ENCODE measurements at regions not wholly inside any gene's neighbourhood (a gene's known extent, or its start where the extent isn't known, plus 50 kb on each side); places are given as distances from the start of the nearest gene placed in this dataset.

- H3K4me2 ChIP-seq, result peak overlapping the region; percentile 29; the same call in 1 of the 2 replicates
- no peaks in the 10 kb centered on the region for H3K9me3 ChIP-seq (ENCODE audit: insufficient read depth, low read depth)
- H3K4me3 ChIP-seq, result no peak overlapping the region
- H3K79me2 ChIP-seq (ENCODE audit: low read depth), result no peaks in the 10 kb centered on the region
- no peaks in the 10 kb centered on the region for H3K9me2 ChIP-seq (ENCODE audit: insufficient read depth)
- H3K27me3 ChIP-seq (ENCODE audit: insufficient read depth, low read depth), result no peaks in the 10 kb centered on the region
- ChIA-PET POLR2A (ENCODE audit: unreplicated experiment) (interaction anchor here (0.6 kb wide), 1 partner anchor 263 kb away, joined by 7 read pairs; no protein-coding TSS in a partner anchor), CTCF (interaction anchor here (0.5 kb wide), 1 partner anchor 395 kb away, joined by 3 read pairs; no protein-coding TSS in a partner anchor)
- peak overlapping the region; percentile 56; the same call in 1 of the 2 replicates for H3K27ac ChIP-seq
- intact Hi-C loops (cut with micrococcal nuclease; ENCODE audit: unreplicated experiment), result no loop called here
- peak; percentile 2 to 79 for DNase-seq
- H2AFZ ChIP-seq, result peak overlapping the region; percentile 22; the same call in 1 of the 2 replicates
- no TSS peak for BruUV-seq (replicated peaks)
- TF ChIP-seq CTCF (conservative IDR thresholded peaks at IDR 0.05) (no peak), EZH2 (IDR thresholded peaks at IDR 0.05; ENCODE audit: low read depth) (no peak)
- H3K4me1 ChIP-seq (replicated peaks; ENCODE audit: insufficient read depth), result peaks cover 7% of the 10 kb centered on the region
- peaks cover 6% of the 10 kb centered on the region; the same call in 1 of the 2 replicates for H3F3A ChIP-seq (ENCODE audit: insufficient read depth, low read depth)
- H4K20me1 ChIP-seq (ENCODE audit: insufficient read depth), result no peaks in the 10 kb centered on the region
- H3K36me3 ChIP-seq (ENCODE audit: low read depth), result no peaks in the 10 kb centered on the region
Measured at GRCh38 chr12:59973515-59973914, 377.7 kb downstream of the SLC16A7 start.

GRCh38 chr12:59977779-59978178 lies 381.9 kb downstream of the SLC16A7 start:
- Histone ChIP-seq H3K36me3 (ENCODE audit: low read depth) (no peaks in the 10 kb centered on the region), H3F3A (ENCODE audit: insufficient read depth, low read depth) (peaks cover 2% of the 10 kb centered on the region; the same call in 1 of the 2 replicates), H3K9me3 (ENCODE audit: insufficient read depth, low read depth) (no peaks in the 10 kb centered on the region), H3K27me3 (ENCODE audit: insufficient read depth, low read depth) (no peaks in the 10 kb centered on the region), H3K4me2 (no peak overlapping the region), H3K4me1 (replicated peaks; ENCODE audit: insufficient read depth) (peaks cover 7% of the 10 kb centered on the region), H3K79me2 (ENCODE audit: low read depth) (no peaks in the 10 kb centered on the region), H3K9me2 (ENCODE audit: insufficient read depth) (no peaks in the 10 kb centered on the region), H2AFZ (no peak overlapping the region), H3K27ac (no peak overlapping the region), H3K4me3 (no peak overlapping the region), H4K20me1 (ENCODE audit: insufficient read depth) (no peaks in the 10 kb centered on the region)
- no peak for DNase-seq
- POLR2A ChIA-PET (ENCODE audit: unreplicated experiment), result no interaction called here
- intact Hi-C loops (cut with micrococcal nuclease; ENCODE audit: unreplicated experiment), result no loop called here
- no TSS peak for BruUV-seq (replicated peaks)
- CTCF ChIA-PET, result no interaction called here
- no peak for TF ChIP-seq EZH2 (IDR thresholded peaks at IDR 0.05; ENCODE audit: low read depth)
- no peak for TF ChIP-seq CTCF (conservative IDR thresholded peaks at IDR 0.05)

- CTCF ChIA-PET, result no interaction called here
- POLR2A ChIA-PET (ENCODE audit: unreplicated experiment), result no interaction called here
- Histone ChIP-seq H3K4me1 (replicated peaks; ENCODE audit: insufficient read depth) (no peaks in the 10 kb centered on the region), H3K27ac (no peak overlapping the region), H3F3A (ENCODE audit: insufficient read depth, low read depth) (no peaks in the 10 kb centered on the region), H3K27me3 (ENCODE audit: insufficient read depth, low read depth) (no peaks in the 10 kb centered on the region), H3K4me3 (no peak overlapping the region), H3K4me2 (no peak overlapping the region), H3K36me3 (ENCODE audit: low read depth) (no peaks in the 10 kb centered on the region), H3K9me2 (ENCODE audit: insufficient read depth) (no peaks in the 10 kb centered on the region), H3K9me3 (ENCODE audit: insufficient read depth, low read depth) (no peaks in the 10 kb centered on the region), H2AFZ (no peak overlapping the region), H4K20me1 (ENCODE audit: insufficient read depth) (no peaks in the 10 kb centered on the region), H3K79me2 (ENCODE audit: low read depth) (no peaks in the 10 kb centered on the region)
- TF ChIP-seq EZH2 (IDR thresholded peaks at IDR 0.05; ENCODE audit: low read depth) (no peak), CTCF (conservative IDR thresholded peaks at IDR 0.05) (no peak)
- intact Hi-C loops (cut with micrococcal nuclease; ENCODE audit: unreplicated experiment), result no loop called here
- BruUV-seq (replicated peaks), result no TSS peak
- no peak for DNase-seq
Measured at GRCh38 chr12:59980476-59980875, 384.6 kb downstream of the SLC16A7 start.
